Pancreas (tissue), 10 donors: ENCODE measurements at regions not wholly inside any gene's neighbourhood (a gene's known extent, or its start where the extent isn't known, plus 50 kb on each side); places are given as distances from the start of the nearest gene placed in this dataset.

Experiments
- ATAC-seq, 4 donors: fragments of 200-7000 bp; cut with Tn5 transposase; one replicate each; pipeline versions ENCODE4 v1.8.0 to v1.9.1; 2020; ENCODE audit warnings: mild to moderate bottlenecking in 4 of 4, moderate library complexity in 4 of 4
- DNase-seq, 6 donors: peaks; one replicate each; pipeline ENCODE4 v3.0.0-alpha.2; 2020
- FAIRE-seq: peaks from 2 replicates; lab custom pipeline; 2012; peaks lifted over from hg19 to GRCh38; lab: Jason Lieb, UNC
- H3K27ac ChIP-seq, 4 donors: fragments of 200-600 bp; sonication (generic); 1 replicate in 3 of 4; 2 replicates in 1 of 4; pipeline versions ENCODE4 v1.5.0 to v1.8.0; 2020
- H3K27me3 ChIP-seq, 4 donors: fragments of 200-600 bp; one replicate each; pipeline ENCODE4 v1.8.0; 2021
- H3K36me3 ChIP-seq, 3 donors: fragments of 200-600 bp; sonication (generic) in 1 of 3; one replicate each; pipeline versions ENCODE4 v1.5.0 to v1.8.0; 2020 to 2021
- H3K4me1 ChIP-seq, 3 donors: fragments of 200-600 bp; one replicate each; pipeline ENCODE4 v1.8.0; 2021
- H3K4me3 ChIP-seq, 4 donors: fragments of 200-600 bp; sonication (generic) in 2 of 4; one replicate each; pipeline versions ENCODE4 v1.5.0 to v1.8.0; 2020 to 2021
- H3K9me3 ChIP-seq, 4 donors: fragments of 200-600 bp; one replicate each; pipeline ENCODE4 v1.8.0; 2021
- WGBS, 2 donors: extraction: QIAGEN DNeasy Blood & Tissue Kit; methylation state at CpG; one replicate each; pipeline ENCODE4 v1.1.7; 2013; 5-methylcytosine and 5-hydroxymethylcytosine counted together
- intact Hi-C, 3 donors: fragments of 100-400 bp; cut with DNase I; formaldehyde crosslinking; loops; one replicate each; pipeline versions ENCODE4 v1.11.1 to v1.14.2; 2022
- TF ChIP-seq, protein P1 (sequence below), 4 donors: fragments of 200-600 bp; sonication (generic) in 3 of 4; IDR thresholded peaks; one replicate each; pipeline versions ENCODE4 v1.5.0 to v1.8.0; 2021; ENCODE audit warnings: antibody characterized with exemption in 4 of 4
- donor health status: healthy with polysubstance abuse.
- donor health status: DM: no; HTN: no; CAD: no; lungs with moderate emphysema.
- donor health status: DM: no; HTN: no; CAD: no.
- donor health status: control.
- donor health status: control.
- donor health status: Bipolar disorder and iron deficiency.
- donor health status: DM: yes; HTN: yes; CAD: no.
- donor health status: DM: no; HTN: no; CAD: no.
- donor health status: DM: no; HTN: no; CAD: no.
- donor health status: DM: yes; HTN: yes; CAD: no.

- Histone ChIP-seq H3K9me3 (no peaks in the 10 kb centered on the region), H3K36me3 (no peaks in the 10 kb centered on the region), H3K4me3 (no peak overlapping the region), H3K4me1 (peaks cover 0 to 7% (median 0%) of the 10 kb centered on the region in 3 donors), H3K27ac (no peak overlapping the region), H3K27me3 (peaks cover 0 to 16% (median 5%) of the 10 kb centered on the region in 4 donors)
- ATAC-seq (no peak), DNase-seq (no peak), FAIRE-seq (no peak)
- intact Hi-C loops = no loop called here
- TF ChIP-seq, protein P1, sequence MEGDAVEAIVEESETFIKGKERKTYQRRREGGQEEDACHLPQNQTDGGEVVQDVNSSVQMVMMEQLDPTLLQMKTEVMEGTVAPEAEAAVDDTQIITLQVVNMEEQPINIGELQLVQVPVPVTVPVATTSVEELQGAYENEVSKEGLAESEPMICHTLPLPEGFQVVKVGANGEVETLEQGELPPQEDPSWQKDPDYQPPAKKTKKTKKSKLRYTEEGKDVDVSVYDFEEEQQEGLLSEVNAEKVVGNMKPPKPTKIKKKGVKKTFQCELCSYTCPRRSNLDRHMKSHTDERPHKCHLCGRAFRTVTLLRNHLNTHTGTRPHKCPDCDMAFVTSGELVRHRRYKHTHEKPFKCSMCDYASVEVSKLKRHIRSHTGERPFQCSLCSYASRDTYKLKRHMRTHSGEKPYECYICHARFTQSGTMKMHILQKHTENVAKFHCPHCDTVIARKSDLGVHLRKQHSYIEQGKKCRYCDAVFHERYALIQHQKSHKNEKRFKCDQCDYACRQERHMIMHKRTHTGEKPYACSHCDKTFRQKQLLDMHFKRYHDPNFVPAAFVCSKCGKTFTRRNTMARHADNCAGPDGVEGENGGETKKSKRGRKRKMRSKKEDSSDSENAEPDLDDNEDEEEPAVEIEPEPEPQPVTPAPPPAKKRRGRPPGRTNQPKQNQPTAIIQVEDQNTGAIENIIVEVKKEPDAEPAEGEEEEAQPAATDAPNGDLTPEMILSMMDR (IDR thresholded peaks at IDR 0.05) = no peak
- WGBS, 2 donors = 72 to 79% methylated on average over 1 of the region's 1 CpG
These were observed 92.2 kb upstream of the RSPO3 start for GRCh38 chr6:127026247-127026646.

GRCh38 chr6:127030111-127030510 lies 88.4 kb upstream of the RSPO3 start:
- H3K36me3 ChIP-seq = no peaks in the 10 kb centered on the region
- peaks cover 0 to 15% (median 5%) of the 10 kb centered on the region in 4 donors for H3K27me3 ChIP-seq
- H3K27ac ChIP-seq = no peak overlapping the region
- FAIRE-seq = no peak
- no peaks in the 10 kb centered on the region for H3K4me1 ChIP-seq
- TF ChIP-seq, protein P1 (IDR thresholded peaks at IDR 0.05) = no peak
- no peaks in the 10 kb centered on the region for H3K9me3 ChIP-seq
- DNase-seq = no peak
- no peak overlapping the region for H3K4me3 ChIP-seq
- intact Hi-C loops = no loop called here
- ATAC-seq = no peak

GRCh38 chr6:127030836-127031235 lies 87.6 kb upstream of the RSPO3 start:
- ATAC-seq (no peak), DNase-seq (no peak), FAIRE-seq (no peak)
- H3K9me3 ChIP-seq = no peaks in the 10 kb centered on the region
- intact Hi-C loops = no loop called here
- TF ChIP-seq, protein P1 (IDR thresholded peaks at IDR 0.05) = no peak
- H3K27ac ChIP-seq = no peak overlapping the region
- H3K4me3 ChIP-seq = no peak overlapping the region
- 35 to 52% methylated on average over 1 of the region's 1 CpG for WGBS, 2 donors
- no peaks in the 10 kb centered on the region for H3K4me1 ChIP-seq
- H3K27me3 ChIP-seq = peaks cover 0 to 15% (median 5%) of the 10 kb centered on the region in 4 donors
- no peaks in the 10 kb centered on the region for H3K36me3 ChIP-seq

DNA sequence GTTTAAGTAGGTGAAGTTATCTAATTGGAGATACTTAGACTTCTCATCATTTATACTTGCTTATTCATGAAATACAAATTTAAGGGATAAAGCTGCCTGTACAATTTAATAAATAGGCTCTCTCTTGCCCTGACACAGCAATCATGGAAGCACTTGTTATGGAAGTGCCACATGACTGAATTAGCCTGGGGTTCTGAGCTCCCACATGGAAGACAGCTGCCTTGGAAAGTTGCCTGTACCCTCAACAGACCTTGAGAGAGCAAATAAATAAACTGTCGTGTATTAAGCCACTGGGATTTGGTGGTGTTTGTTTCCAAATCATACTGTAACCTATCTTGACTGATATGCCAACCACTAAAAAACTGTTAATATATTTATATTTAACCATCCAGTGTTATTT lies 87.0 kb upstream of the RSPO3 start:
- Histone ChIP-seq H3K27ac (no peak overlapping the region), H3K27me3 (peaks cover 0 to 14% (median 5%) of the 10 kb centered on the region in 4 donors), H3K36me3 (no peaks in the 10 kb centered on the region), H3K4me1 (no peaks in the 10 kb centered on the region), H3K4me3 (no peak overlapping the region), H3K9me3 (no peaks in the 10 kb centered on the region)
- intact Hi-C loops = no loop called here
- DNase-seq = no peak
- ATAC-seq = no peak
- 18 to 25% methylated on average over 1 of the region's 1 CpG for WGBS, 2 donors
- no peak for FAIRE-seq
- TF ChIP-seq, protein P1 (IDR thresholded peaks at IDR 0.05) = no peak

- no peak overlapping the region for H3K4me3 ChIP-seq
- 72 to 89% methylated on average over 3 of the region's 3 CpGs for WGBS, 2 donors
- H3K27me3 ChIP-seq = peaks cover 0 to 7% (median 5%) of the 10 kb centered on the region in 4 donors
- no peaks in the 10 kb centered on the region for H3K4me1 ChIP-seq
- no peaks in the 10 kb centered on the region for H3K9me3 ChIP-seq
- FAIRE-seq = no peak
- no peaks in the 10 kb centered on the region for H3K36me3 ChIP-seq
- TF ChIP-seq, protein P1 (IDR thresholded peaks at IDR 0.05) = no peak
- intact Hi-C loops = no loop called here
- no peak for DNase-seq
- ATAC-seq = no peak
- H3K27ac ChIP-seq = no peak overlapping the region
These were observed 85.5 kb upstream of the RSPO3 start for GRCh38 chr6:127032971-127033370.
